ENCODE measurements at regions not wholly inside any gene's neighbourhood (a gene's known extent, or its start where the extent isn't known, plus 50 kb on each side); places are given as distances from the start of the nearest gene placed in this dataset.
A peak's percentile ranks its signal among the peaks of the same experiment; 100 is the strongest.

- Histone ChIP-seq H3K4me1 (ENCODE audit: control insufficient read depth in 1 of 2, insufficient read depth in 2 of 2, low read depth in 1 of 2, low read length in 1 of 2) (no peaks in the 10 kb centered on the region), H3K4me3 (ENCODE audit: low read depth in 2 of 2, low read length in 1 of 2) (no peak overlapping the region), H3K9me2 (no peaks in the 10 kb centered on the region), H3K4me2 (no peak overlapping the region), H4K20me1 (ENCODE audit: insufficient read depth) (no peaks in the 10 kb centered on the region), H3K79me2 (ENCODE audit: insufficient read depth) (no peaks in the 10 kb centered on the region), H3K36me3 (replicated peaks in 1 of 2; ENCODE audit: control insufficient read depth in 1 of 2, insufficient read depth in 2 of 2, low read length in 1 of 2) (no peaks in the 10 kb centered on the region), H3K27ac (ENCODE audit: low read depth in 2 of 2, low read length in 1 of 2) (no peak overlapping the region), H3K9ac (no peak overlapping the region), H3K9me3 (no peaks in the 10 kb centered on the region), H3K27me3 (ENCODE audit: insufficient read depth) (no peaks in the 10 kb centered on the region), H3F3A (replicated peaks; ENCODE audit: insufficient read depth) (peaks cover 6% of the 10 kb centered on the region), H2AFZ (ENCODE audit: low read depth) (peak overlapping the region; percentile 1; the same call in 1 of the 2 replicates)
- TF ChIP-seq FOXM1 (IDR thresholded peaks at IDR 0.05; ENCODE audit: low read depth): no peak
- no peak for TF ChIP-seq JUND (IDR thresholded peaks at IDR 0.05)
- TF ChIP-seq MAX (IDR thresholded peaks at IDR 0.05; ENCODE audit: low read depth): no peak
- TF ChIP-seq USF1 (IDR thresholded peaks at IDR 0.05; ENCODE audit: borderline replicate concordance, low read depth): no peak
- TF ChIP-seq GABPA (IDR thresholded peaks at IDR 0.05; ENCODE audit: low read depth): no peak
- no peak for TF ChIP-seq ZBTB33 (IDR thresholded peaks at IDR 0.05; ENCODE audit: borderline replicate concordance, low read depth)
- no peak for TF ChIP-seq POLR2AphosphoS5 (IDR thresholded peaks at IDR 0.05; ENCODE audit: low read depth, low read length)
- no peak for TF ChIP-seq RCOR1 (IDR thresholded peaks at IDR 0.05; ENCODE audit: low read length)
- no peak for TF ChIP-seq NRF1 (IDR thresholded peaks at IDR 0.05; ENCODE audit: low read depth, low read length)
- no peak for TF ChIP-seq USF2 (IDR thresholded peaks at IDR 0.05; ENCODE audit: borderline replicate concordance, low read depth, low read length)
- TF ChIP-seq NFIC (IDR thresholded peaks at IDR 0.05; ENCODE audit: borderline replicate concordance): no peak
- no peak for TF ChIP-seq IRF3 (IDR thresholded peaks at IDR 0.05; ENCODE audit: low read depth, low read length)
- TF ChIP-seq CTCF (IDR thresholded peaks at IDR 0.05): no peak
- no peak for TF ChIP-seq CHD2 (IDR thresholded peaks at IDR 0.05; ENCODE audit: low read length, partially characterized antibody)
- no peak for TF ChIP-seq SMC3 (IDR thresholded peaks at IDR 0.05; ENCODE audit: low read depth, low read length)
- TF ChIP-seq MEF2A (IDR thresholded peaks at IDR 0.05; ENCODE audit: borderline replicate concordance, low read depth): no peak
- no peak for TF ChIP-seq TCF12 (IDR thresholded peaks at IDR 0.05)
- no peak for TF ChIP-seq ELF1 (IDR thresholded peaks at IDR 0.05)
- no peak for TF ChIP-seq FOSL2 (IDR thresholded peaks at IDR 0.05; ENCODE audit: borderline replicate concordance, low read depth)
- DNase-seq: no peak
- POLR2A ChIA-PET: no interaction called here
- 60% methylated on average over 2 of the region's 2 CpGs for WGBS (ENCODE audit: low lambda C conversion rate)
- CTCF ChIA-PET: no interaction called here
These were observed 497.3 kb downstream of the INHBA start for GRCh38 chr7:41205600-41205999.

All from SK-N-SH (cell line).